HUES64 (cell line): ENCODE measurements at regions not wholly inside any gene's neighbourhood (a gene's known extent, or its start where the extent isn't known, plus 50 kb on each side); places are given as distances from the start of the nearest gene placed in this dataset.
"Not testable (repeated sequence)": the region's sequence is repeated elsewhere in the genome, so short reads cannot be mapped to it uniquely, and the experiment has no call there.

Experiments used
- H3K27ac ChIP-seq: 2 replicates; pipeline ENCODE4 v1.7.0; 2013; ENCODE audit warnings: low read depth, low read length, inconsistent platforms
- H3K27me3 ChIP-seq: 2 replicates; pipeline ENCODE4 v1.6.1; 2013; ENCODE audit warnings: mild to moderate bottlenecking, low read length; ENCODE audit not compliant: insufficient read depth
- H3K36me3 ChIP-seq: 2 replicates; pipeline ENCODE4 v1.6.1; 2013; ENCODE audit warnings: mild to moderate bottlenecking, low read length; ENCODE audit not compliant: insufficient read depth
- H3K4me1 ChIP-seq: 2 replicates; pipeline ENCODE4 v1.6.1; 2013; ENCODE audit warnings: mild to moderate bottlenecking, low read length, moderate library complexity; ENCODE audit not compliant: insufficient read depth
- H3K4me3 ChIP-seq: 2 replicates; pipeline ENCODE4 v1.5.1; 2013; ENCODE audit warnings: mild to moderate bottlenecking, low read length, moderate library complexity
- H3K9ac ChIP-seq: 2 replicates; pipeline ENCODE4 v1.6.1; 2013; ENCODE audit warnings: mild to moderate bottlenecking, low read depth, low read length
- H3K9me3 ChIP-seq: 2 replicates; pipeline ENCODE4 v1.6.1; 2013; ENCODE audit warnings: low read depth, low read length; ENCODE audit not compliant: insufficient read depth
- WGBS: fragments of 150-250, 120-280 bp; methylation state at CpG from one replicate; pipeline ENCODE4 v1.1.7; 2013; ENCODE audit warnings: missing lambda C conversion rate; 5-methylcytosine and 5-hydroxymethylcytosine counted together

- not testable (repeated sequence) for H3K36me3 ChIP-seq, H3K9me3 ChIP-seq, H3K9ac ChIP-seq, H3K4me1 ChIP-seq, H3K27ac ChIP-seq, H3K4me3 ChIP-seq, H3K27me3 ChIP-seq
- WGBS: 65% methylated on average over 13 of the region's 17 CpGs
These were observed 3955.9 kb upstream of the TPTE start for GRCh38 chr21:6565190-6566094.

GRCh38 chr21:6567542-6567941, 3953.8 kb upstream of the TPTE start:
- 100% methylated on average over 2 of the region's 5 CpGs for WGBS

GRCh38 chr21:6569152-6569551, 3952.2 kb upstream of the TPTE start:
- H3K36me3 ChIP-seq, H3K4me3 ChIP-seq, H3K27ac ChIP-seq, H3K9me3 ChIP-seq, H3K4me1 ChIP-seq, H3K9ac ChIP-seq, H3K27me3 ChIP-seq: not testable (repeated sequence)
- WGBS: no CpG with 5 or more reads among the region's 16 CpGs

More at GRCh38 chr21:6567542-6567941, 3953.8 kb upstream of the TPTE start:
- H3K4me1 ChIP-seq, H3K9me3 ChIP-seq, H3K36me3 ChIP-seq, H3K27ac ChIP-seq, H3K27me3 ChIP-seq, H3K4me3 ChIP-seq, H3K9ac ChIP-seq: not testable (repeated sequence)

- no CpG with 5 or more reads among the region's 19 CpGs for WGBS
- not testable (repeated sequence) for H3K27me3 ChIP-seq, H3K27ac ChIP-seq, H3K4me1 ChIP-seq, H3K36me3 ChIP-seq, H3K4me3 ChIP-seq, H3K9me3 ChIP-seq, H3K9ac ChIP-seq
These were observed 3951.6 kb upstream of the TPTE start for GRCh38 chr21:6569587-6570392.

GRCh38 chr21:6570700-6571368, 3950.5 kb upstream of the TPTE start:
- not testable (repeated sequence) for H3K4me3 ChIP-seq, H3K9ac ChIP-seq, H3K4me1 ChIP-seq, H3K9me3 ChIP-seq, H3K27ac ChIP-seq, H3K27me3 ChIP-seq, H3K36me3 ChIP-seq
- WGBS: no CpG with 5 or more reads among the region's 24 CpGs

GRCh38 chr21:6573576-6573975, 3947.8 kb upstream of the TPTE start:
- H3K36me3 ChIP-seq, H3K9me3 ChIP-seq: not testable (repeated sequence)
- WGBS: no CpG with 5 or more reads among the region's 15 CpGs

GRCh38 chr21:6579801-6580200, 3941.6 kb upstream of the TPTE start:
- not testable (repeated sequence) for H3K4me3 ChIP-seq, H3K36me3 ChIP-seq, H3K4me1 ChIP-seq, H3K27ac ChIP-seq, H3K27me3 ChIP-seq, H3K9ac ChIP-seq, H3K9me3 ChIP-seq
- no CpG with 5 or more reads among the region's 7 CpGs for WGBS

More at GRCh38 chr21:6573576-6573975, 3947.8 kb upstream of the TPTE start:
- not testable (repeated sequence) for H3K4me1 ChIP-seq, H3K9ac ChIP-seq, H3K27me3 ChIP-seq, H3K27ac ChIP-seq, H3K4me3 ChIP-seq
